Stomach (tissue), 8 donors: ENCODE measurements at regions not wholly inside any gene's neighbourhood (a gene's known extent, or its start where the extent isn't known, plus 50 kb on each side); places are given as distances from the start of the nearest gene placed in this dataset.

Source experiments
- DNase-seq, 2 donors: peaks; one replicate each; pipeline versions ENCODE4 v3.0.0 to v3.0.0-alpha.2; 2013 to 2019
- H3K27ac ChIP-seq, 5 donors: fragments of 200-600 bp in 4 of 5; sonication (generic) in 4 of 5; one replicate each; pipeline ENCODE4 v1.5.1; 2013 to 2019; ENCODE audit warnings: mild to moderate bottlenecking in 1 of 5, moderate library complexity in 1 of 5
- H3K27me3 ChIP-seq, 3 donors: fragments of 200-600 bp; sonication (generic); one replicate each; pipeline ENCODE4 v1.5.1; 2017 to 2019; ENCODE audit warnings: mixed run types in 1 of 3
- H3K36me3 ChIP-seq, 4 donors: fragments of 200-600 bp; sonication (generic); 1 replicate in 3 of 4; 2 replicates in 1 of 4; pipeline ENCODE4 v1.5.1; 2016 to 2019
- H3K4me1 ChIP-seq, 4 donors: fragments of 200-600 bp; sonication (generic); one replicate each; pipeline ENCODE4 v1.5.1; 2016 to 2019
- H3K4me3 ChIP-seq, 4 donors: fragments of 200-600 bp; sonication (generic) in 3 of 4; one replicate each; pipeline ENCODE4 v1.5.1; 2016 to 2019; ENCODE audit warnings: mild to moderate bottlenecking in 1 of 4
- H3K9me3 ChIP-seq, 4 donors: fragments of 200-600 bp; sonication (generic); one replicate each; pipeline ENCODE4 v1.5.1; 2016 to 2019
- EP300 ChIP-seq: sonication (generic); formaldehyde crosslinking; IDR thresholded peaks from one replicate; pipeline ENCODE4 v1.6.1; 2017; ENCODE audit warnings: antibody characterized with exemption
- POLR2A ChIP-seq, 4 donors: fragments of 450-650 bp; IDR thresholded peaks; one replicate each; pipeline ENCODE4 v1.6.1; 2016; ENCODE audit warnings: antibody characterized with exemption in 4 of 4, control low read depth in 2 of 4, mild to moderate bottlenecking in 1 of 4, moderate library complexity in 1 of 4
- POLR2AphosphoS5 ChIP-seq, 3 donors: sonication (generic); formaldehyde crosslinking; IDR thresholded peaks; one replicate each; pipeline ENCODE4 v1.6.1; 2016; ENCODE audit warnings: antibody characterized with exemption in 3 of 3
- WGBS, 5 donors: extraction: QIAGEN DNeasy Blood & Tissue Kit in 3 of 5; methylation state at CpG; one replicate each; pipeline versions ENCODE4 v1.1.5 to v1.1.7; 2013 to 2018; 5-methylcytosine and 5-hydroxymethylcytosine counted together
- intact Hi-C: fragments of 100-400 bp; cut with DNase I; formaldehyde crosslinking; loops from one replicate; pipeline ENCODE4 v1.15.1; 2023; ENCODE audit warnings: low total_unique reads
- TF ChIP-seq, protein P1 (sequence below), 7 experiments: fragments of 450-650 bp in 4 of 7; fragments of 200-600 bp in 3 of 7; sonication (generic) in 3 of 7; IDR thresholded peaks; one replicate each; pipeline ENCODE4 v1.5.1; 2016 to 2019; ENCODE audit warnings: antibody characterized with exemption in 7 of 7, control low read depth in 2 of 7, mild to moderate bottlenecking in 1 of 7
- donor health status: healthy with polysubstance abuse.
- donor health status: Bipolar disorder and iron deficiency.
- donor health status: healthy.

DNA sequence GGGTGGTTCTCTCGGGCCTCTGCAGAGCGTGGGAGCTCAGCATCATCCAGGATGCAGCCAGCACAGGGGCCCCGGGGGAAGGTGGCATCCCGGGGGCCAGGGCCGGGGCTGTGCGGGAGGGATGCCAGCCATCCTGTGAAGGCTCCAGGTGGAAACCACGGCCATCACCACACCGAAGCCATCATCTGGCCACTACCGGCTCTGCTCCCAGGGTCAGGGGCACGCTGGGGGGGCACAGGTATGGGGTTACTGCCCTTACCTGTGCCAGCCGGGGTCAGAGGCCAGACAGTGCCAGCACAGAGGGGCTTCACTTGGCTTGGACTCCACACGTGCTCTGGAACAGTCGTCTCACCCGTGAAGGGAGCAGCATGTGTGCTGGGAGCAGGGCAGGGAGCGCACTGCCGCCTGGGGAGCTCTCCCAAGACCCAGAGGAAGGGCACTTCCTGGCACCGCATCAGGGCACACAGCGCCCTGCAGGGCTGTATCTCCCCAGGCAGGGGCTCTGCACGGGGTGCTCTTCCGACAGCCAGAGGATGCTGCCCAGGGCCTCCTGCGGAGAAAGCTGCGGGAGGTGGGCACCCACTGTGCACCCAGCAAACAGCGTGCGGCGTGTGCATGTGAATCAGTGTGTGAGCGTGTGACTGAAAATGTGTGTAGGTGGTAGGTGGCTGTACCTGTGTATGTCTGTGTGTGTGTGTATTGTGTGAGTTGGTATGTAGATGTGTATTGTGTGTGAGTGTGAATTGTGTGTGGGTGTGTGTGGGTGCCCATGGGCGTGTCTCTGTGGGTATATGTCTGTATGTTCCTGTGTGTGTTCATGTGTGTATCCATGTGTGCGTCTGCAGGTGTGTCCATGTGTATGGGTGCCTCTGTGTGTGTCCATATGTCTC, 75.0 kb downstream of the PTGR3 start:
- Histone ChIP-seq H3K36me3 (no peaks in the 10 kb centered on the region), H3K27me3 (no peaks in the 10 kb centered on the region), H3K4me1 (peaks cover 0 to 12% (median 0%) of the 10 kb centered on the region in 4 donors), H3K27ac (no peak overlapping the region), H3K9me3 (no peaks in the 10 kb centered on the region), H3K4me3 (no peak overlapping the region)
- TF ChIP-seq POLR2A (IDR thresholded peaks at IDR 0.05) (no peak), POLR2AphosphoS5 (IDR thresholded peaks at IDR 0.05) (no peak), EP300 (no peak)
- TF ChIP-seq, protein P1, sequence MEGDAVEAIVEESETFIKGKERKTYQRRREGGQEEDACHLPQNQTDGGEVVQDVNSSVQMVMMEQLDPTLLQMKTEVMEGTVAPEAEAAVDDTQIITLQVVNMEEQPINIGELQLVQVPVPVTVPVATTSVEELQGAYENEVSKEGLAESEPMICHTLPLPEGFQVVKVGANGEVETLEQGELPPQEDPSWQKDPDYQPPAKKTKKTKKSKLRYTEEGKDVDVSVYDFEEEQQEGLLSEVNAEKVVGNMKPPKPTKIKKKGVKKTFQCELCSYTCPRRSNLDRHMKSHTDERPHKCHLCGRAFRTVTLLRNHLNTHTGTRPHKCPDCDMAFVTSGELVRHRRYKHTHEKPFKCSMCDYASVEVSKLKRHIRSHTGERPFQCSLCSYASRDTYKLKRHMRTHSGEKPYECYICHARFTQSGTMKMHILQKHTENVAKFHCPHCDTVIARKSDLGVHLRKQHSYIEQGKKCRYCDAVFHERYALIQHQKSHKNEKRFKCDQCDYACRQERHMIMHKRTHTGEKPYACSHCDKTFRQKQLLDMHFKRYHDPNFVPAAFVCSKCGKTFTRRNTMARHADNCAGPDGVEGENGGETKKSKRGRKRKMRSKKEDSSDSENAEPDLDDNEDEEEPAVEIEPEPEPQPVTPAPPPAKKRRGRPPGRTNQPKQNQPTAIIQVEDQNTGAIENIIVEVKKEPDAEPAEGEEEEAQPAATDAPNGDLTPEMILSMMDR (IDR thresholded peaks at IDR 0.05), result no peak
- DNase-seq, result no peak
- intact Hi-C loops, result no loop called here
- 92 to 94% (median 94%) methylated on average over 14 to 28 of the region's 28 CpGs for WGBS, 5 donors

DNA sequence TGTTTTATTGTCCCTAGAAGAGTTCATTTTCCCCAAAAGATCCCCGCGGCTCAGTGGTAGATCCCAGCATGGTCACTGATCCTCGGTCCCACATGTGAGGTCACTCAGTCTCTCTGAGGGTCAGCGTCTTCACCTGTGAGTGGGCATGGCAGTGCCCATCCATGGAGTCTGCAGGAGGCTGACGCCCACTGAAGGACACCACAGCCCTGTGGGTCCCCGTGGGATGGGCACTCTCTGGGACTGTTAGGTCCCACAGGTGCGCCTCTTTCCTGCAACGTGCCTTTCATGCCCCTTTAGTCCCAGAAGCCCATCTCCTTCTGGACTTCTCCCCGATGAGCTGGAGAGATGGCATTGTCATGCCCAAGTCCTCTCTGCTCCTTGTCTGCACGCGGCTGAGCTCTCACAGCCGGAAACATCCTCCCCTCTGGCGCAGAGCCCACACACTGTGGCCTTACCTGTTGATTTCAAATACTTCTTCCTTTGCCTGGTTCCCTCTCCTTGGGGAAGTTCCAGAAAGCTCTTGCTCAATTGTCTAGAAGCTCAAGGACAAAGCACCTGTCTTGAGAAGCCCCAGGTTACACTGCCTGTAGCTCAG, 75.9 kb downstream of the PTGR3 start:
- no peaks in the 10 kb centered on the region for H3K27me3 ChIP-seq
- H3K4me3 ChIP-seq, result no peak overlapping the region
- H3K9me3 ChIP-seq, result no peaks in the 10 kb centered on the region
- peaks cover 0 to 12% (median 0%) of the 10 kb centered on the region in 4 donors for H3K4me1 ChIP-seq
- TF ChIP-seq, protein P1 (IDR thresholded peaks at IDR 0.05), result no peak
- no peak for DNase-seq
- H3K36me3 ChIP-seq, result no peaks in the 10 kb centered on the region
- intact Hi-C loops, result no loop called here
- no peak overlapping the region for H3K27ac ChIP-seq
- 83 to 93% (median 85%) methylated on average over 10 to 13 of the region's 13 CpGs for WGBS, 5 donors

DNA sequence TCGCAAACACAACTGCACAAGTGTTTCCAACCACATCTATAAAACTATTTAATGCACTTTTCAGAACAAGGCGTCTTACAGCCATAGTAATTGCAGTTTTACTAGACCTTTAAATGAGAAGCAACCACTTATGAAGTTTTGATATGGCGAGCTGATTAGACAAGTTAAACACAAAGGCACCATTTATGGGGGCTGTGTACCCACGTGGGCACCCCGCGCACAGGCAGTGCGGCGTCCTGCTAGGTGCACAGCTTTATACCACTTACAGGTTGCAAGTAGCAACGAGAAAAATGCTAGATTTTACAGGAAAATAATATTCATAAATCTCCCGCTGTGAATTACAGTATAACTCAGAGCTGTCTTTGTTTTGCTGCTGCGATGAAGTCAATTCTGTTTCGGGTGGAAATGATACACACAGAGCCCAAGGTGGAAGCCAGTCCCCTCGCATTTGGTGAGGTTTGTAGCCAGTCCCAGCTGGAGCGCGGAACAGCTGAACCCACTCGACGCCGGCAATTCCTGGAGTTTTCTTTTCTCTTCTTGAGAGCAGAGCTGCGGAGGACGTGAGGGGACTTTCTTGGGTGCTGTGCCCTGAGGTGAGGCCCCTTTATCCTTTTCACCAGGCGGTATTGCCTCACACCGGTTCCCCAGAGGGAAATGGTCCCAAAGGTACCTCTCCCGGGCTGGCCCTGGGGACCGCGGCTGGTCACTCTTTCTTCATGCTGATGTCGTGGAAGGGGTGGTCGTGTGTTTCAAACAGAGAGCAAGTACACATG, 76.7 kb downstream of the PTGR3 start:
- no peak for DNase-seq
- Histone ChIP-seq H3K4me3 (no peak overlapping the region), H3K4me1 (peaks cover 0 to 12% (median 0%) of the 10 kb centered on the region in 4 donors), H3K9me3 (no peaks in the 10 kb centered on the region), H3K27ac (no peak overlapping the region), H3K27me3 (no peaks in the 10 kb centered on the region), H3K36me3 (no peaks in the 10 kb centered on the region)
- no peak for TF ChIP-seq POLR2A (IDR thresholded peaks at IDR 0.05)
- TF ChIP-seq POLR2AphosphoS5 (IDR thresholded peaks at IDR 0.05), result no peak
- TF ChIP-seq EP300, result no peak
- 88 to 90% (median 90%) methylated on average over 27 of the region's 27 CpGs for WGBS, 5 donors
- intact Hi-C loops, result no loop called here

DNA sequence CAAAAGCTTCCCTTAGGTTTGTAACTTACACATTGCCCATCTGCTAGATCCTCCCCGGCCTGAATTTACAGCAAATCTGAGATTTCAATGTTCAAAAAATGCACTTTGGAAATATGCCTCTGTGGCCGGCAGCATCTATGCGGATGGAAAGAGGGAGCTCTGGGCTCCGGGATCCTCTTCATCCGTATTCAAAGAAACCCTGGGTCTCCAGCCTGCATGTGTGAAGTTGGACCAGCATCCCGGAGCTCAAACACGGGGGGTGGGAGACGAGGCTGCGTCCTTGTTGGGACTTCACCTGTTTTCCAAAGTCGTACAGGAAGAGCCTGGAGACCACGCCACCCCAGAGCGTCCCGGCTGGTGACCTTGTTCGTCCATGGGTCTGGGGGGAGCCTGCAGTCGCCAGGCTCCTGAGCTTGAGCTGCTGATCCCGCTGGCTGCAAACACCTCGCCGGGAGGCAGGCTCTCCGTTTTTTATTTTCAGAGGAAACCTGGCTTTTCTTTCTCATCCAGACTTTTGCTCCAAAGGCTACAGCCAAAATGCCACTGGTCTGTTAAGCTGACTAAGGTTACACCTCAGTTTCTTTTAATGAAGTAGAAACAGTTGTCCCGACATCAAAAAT, 77.4 kb downstream of the PTGR3 start:
- Histone ChIP-seq H3K36me3 (no peaks in the 10 kb centered on the region), H3K4me1 (peaks cover 0 to 12% (median 0%) of the 10 kb centered on the region in 4 donors), H3K9me3 (no peaks in the 10 kb centered on the region), H3K27me3 (no peaks in the 10 kb centered on the region), H3K27ac (no peak overlapping the region), H3K4me3 (peak overlapping the region in 2 of 4 donors; percentile 20 to 21)
- intact Hi-C loops, result no loop called here
- DNase-seq, result no peak
- TF ChIP-seq, protein P1 (IDR thresholded peaks at IDR 0.05), result no peak
- TF ChIP-seq POLR2AphosphoS5 (IDR thresholded peaks at IDR 0.05), result no peak
- TF ChIP-seq POLR2A (IDR thresholded peaks at IDR 0.05), result no peak
- 57 to 67% (median 62%) methylated on average over 20 of the region's 20 CpGs for WGBS, 5 donors
